HEK293 (cell line): ENCODE measurements at regions not wholly inside any gene's neighbourhood (a gene's known extent, or its start where the extent isn't known, plus 50 kb on each side); places are given as distances from the start of the nearest gene placed in this dataset.

Experiments
- GLIS2 ChIP-seq: fragments of 450-650 bp; formaldehyde crosslinking; IDR thresholded peaks from 2 replicates; pipeline ENCODE4 v1.5.1; 2016; ENCODE audit warnings: missing biosample characterization, missing genetic modification characterization
- ZBTB21 ChIP-seq: fragments of 450-650 bp; formaldehyde crosslinking; IDR thresholded peaks from 2 replicates; pipeline ENCODE4 v1.5.1; 2017; ENCODE audit warnings: missing biosample characterization, missing genetic modification characterization
- ZNF549 ChIP-seq: fragments of 450-650 bp; IDR thresholded peaks from 2 replicates; pipeline ENCODE4 v1.5.1; 2018; ENCODE audit warnings: missing biosample characterization, missing genetic modification characterization, mild to moderate bottlenecking, inconsistent platforms, moderate library complexity
- TF ChIP-seq, protein P1 (sequence below): IDR thresholded peaks from 2 replicates; pipeline ENCODE4 v1.6.1; 2011; ENCODE audit warnings: mild to moderate bottlenecking, low read depth, low read length, borderline replicate concordance

GRCh38 chr7:156104501-156105336 is 292.5 kb upstream of the SHH start:
- no peak for TF ChIP-seq ZNF549 (tag by site-specific recombination)
- no peak for TF ChIP-seq ZBTB21 (tag by site-specific recombination)
- no peak for TF ChIP-seq GLIS2 (tag by site-specific recombination)
- TF ChIP-seq, protein P1, sequence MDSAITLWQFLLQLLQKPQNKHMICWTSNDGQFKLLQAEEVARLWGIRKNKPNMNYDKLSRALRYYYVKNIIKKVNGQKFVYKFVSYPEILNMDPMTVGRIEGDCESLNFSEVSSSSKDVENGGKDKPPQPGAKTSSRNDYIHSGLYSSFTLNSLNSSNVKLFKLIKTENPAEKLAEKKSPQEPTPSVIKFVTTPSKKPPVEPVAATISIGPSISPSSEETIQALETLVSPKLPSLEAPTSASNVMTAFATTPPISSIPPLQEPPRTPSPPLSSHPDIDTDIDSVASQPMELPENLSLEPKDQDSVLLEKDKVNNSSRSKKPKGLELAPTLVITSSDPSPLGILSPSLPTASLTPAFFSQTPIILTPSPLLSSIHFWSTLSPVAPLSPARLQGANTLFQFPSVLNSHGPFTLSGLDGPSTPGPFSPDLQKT: no peak
